Vagina (tissue), 2 donors: ENCODE measurements at regions not wholly inside any gene's neighbourhood (a gene's known extent, or its start where the extent isn't known, plus 50 kb on each side); places are given as distances from the start of the nearest gene placed in this dataset.
"Not testable (repeated sequence)": the region's sequence is repeated elsewhere in the genome, so short reads cannot be mapped to it uniquely, and the experiment has no call there.

Experiments used
- DNase-seq, 2 donors: peaks; one replicate each; pipeline ENCODE4 v3.0.0-alpha.2; 2017; ENCODE audit errors: extremely low spot score in 2 of 2
- H3K27ac ChIP-seq: fragments of 200-600 bp; sonication (generic); one replicate; pipeline ENCODE4 v1.5.1; 2019
- H3K27me3 ChIP-seq: fragments of 200-600 bp; sonication (generic); one replicate; pipeline ENCODE4 v1.5.1; 2019
- H3K36me3 ChIP-seq, 2 donors: fragments of 200-600 bp; sonication (generic); one replicate each; pipeline ENCODE4 v1.5.1; 2017 to 2019
- H3K4me1 ChIP-seq: fragments of 200-600 bp; sonication (generic); one replicate; pipeline ENCODE4 v1.5.1; 2019
- H3K4me3 ChIP-seq, 2 donors: fragments of 200-600 bp; sonication (generic); 1 replicate in 1 of 2; 2 replicates in 1 of 2; pipeline ENCODE4 v1.5.1; 2016 to 2019
- H3K9me3 ChIP-seq: fragments of 200-600 bp; sonication (generic); one replicate; pipeline ENCODE4 v1.5.1; 2019
- CTCF ChIP-seq, 3 experiments: fragments of 450-650 bp in 2 of 3; fragments of 200-600 bp in 1 of 3; sonication (generic) in 1 of 3; IDR thresholded peaks; one replicate each; pipeline ENCODE4 v1.5.1; 2017 to 2019; ENCODE audit warnings: antibody characterized with exemption in 3 of 3, mild to moderate bottlenecking in 2 of 3, moderate library complexity in 2 of 3
- POLR2A ChIP-seq, 2 donors: fragments of 450-650 bp; IDR thresholded peaks; one replicate each; pipeline ENCODE4 v1.6.1; 2017; ENCODE audit warnings: antibody characterized with exemption in 2 of 2, mild to moderate bottlenecking in 2 of 2, moderate library complexity in 2 of 2
- POLR2AphosphoS5 ChIP-seq, 2 donors: sonication (generic); formaldehyde crosslinking; IDR thresholded peaks; one replicate each; pipeline ENCODE4 v1.9.0; 2017; ENCODE audit warnings: antibody characterized with exemption in 2 of 2, mild to moderate bottlenecking in 2 of 2, low read depth in 1 of 2; ENCODE audit not compliant: insufficient read depth in 1 of 2
- intact Hi-C: fragments of 100-400 bp; cut with DNase I; formaldehyde crosslinking; loops from one replicate; pipeline ENCODE4 v1.15.1; 2023

- H3K36me3 ChIP-seq: no peaks in the 10 kb centered on the region
- H3K27ac ChIP-seq: no peak overlapping the region
- H3K9me3 ChIP-seq: no peaks in the 10 kb centered on the region
- intact Hi-C loops: no loop called here
- H3K4me1 ChIP-seq: no peaks in the 10 kb centered on the region
- no peak for DNase-seq
- TF ChIP-seq POLR2AphosphoS5 (IDR thresholded peaks at IDR 0.05; ENCODE audit: insufficient read depth in 1 of 2, low read depth in 1 of 2) (no peak), POLR2A (IDR thresholded peaks at IDR 0.05) (no peak), CTCF (IDR thresholded peaks at IDR 0.05) (no peak)
- no peak overlapping the region for H3K4me3 ChIP-seq
- no peaks in the 10 kb centered on the region for H3K27me3 ChIP-seq
Observed at GRCh38 chr12:33531261-33531660, 91.6 kb upstream of the SYT10 start.

- TF ChIP-seq CTCF (IDR thresholded peaks at IDR 0.05): no peak
- intact Hi-C loops: no loop called here
Observed at GRCh38 chr12:33533527-33533926, 93.9 kb upstream of the SYT10 start.

GRCh38 chr12:33536431-33536830, 96.8 kb upstream of the SYT10 start:
- no peak for DNase-seq
- intact Hi-C loops: no loop called here
- no peak for TF ChIP-seq POLR2A (IDR thresholded peaks at IDR 0.05)
- TF ChIP-seq CTCF (IDR thresholded peaks at IDR 0.05): no peak
- TF ChIP-seq POLR2AphosphoS5 (IDR thresholded peaks at IDR 0.05; ENCODE audit: insufficient read depth in 1 of 2, low read depth in 1 of 2): no peak
- H3K9me3 ChIP-seq: no peaks in the 10 kb centered on the region
- no peak overlapping the region for H3K4me3 ChIP-seq
- no peaks in the 10 kb centered on the region for H3K27me3 ChIP-seq
- no peak overlapping the region for H3K27ac ChIP-seq
- H3K4me1 ChIP-seq: no peaks in the 10 kb centered on the region
- no peaks in the 10 kb centered on the region for H3K36me3 ChIP-seq

More at GRCh38 chr12:33533527-33533926, 93.9 kb upstream of the SYT10 start:
- H3K4me3 ChIP-seq: no peak overlapping the region
- no peak overlapping the region for H3K27ac ChIP-seq
- no peaks in the 10 kb centered on the region for H3K9me3 ChIP-seq
- no peak for DNase-seq
- no peaks in the 10 kb centered on the region for H3K36me3 ChIP-seq
- H3K4me1 ChIP-seq: no peaks in the 10 kb centered on the region
- no peaks in the 10 kb centered on the region for H3K27me3 ChIP-seq

- Histone ChIP-seq H3K9me3 (no peaks in the 10 kb centered on the region), H3K27ac (no peak overlapping the region), H3K36me3 (no peaks in the 10 kb centered on the region), H3K27me3 (no peaks in the 10 kb centered on the region), H3K4me3 (no peak overlapping the region), H3K4me1 (no peaks in the 10 kb centered on the region)
- DNase-seq: no peak
- intact Hi-C loops: no loop called here
- TF ChIP-seq CTCF (IDR thresholded peaks at IDR 0.05) (no peak), POLR2AphosphoS5 (IDR thresholded peaks at IDR 0.05; ENCODE audit: insufficient read depth in 1 of 2, low read depth in 1 of 2) (no peak), POLR2A (IDR thresholded peaks at IDR 0.05) (no peak)
Observed at GRCh38 chr12:33546004-33546403, 106.4 kb upstream of the SYT10 start.

- Histone ChIP-seq H3K27me3 (no peaks in the 10 kb centered on the region), H3K4me1 (no peaks in the 10 kb centered on the region), H3K4me3 (no peak overlapping the region), H3K9me3 (no peaks in the 10 kb centered on the region), H3K27ac (no peak overlapping the region), H3K36me3 (no peaks in the 10 kb centered on the region)
- intact Hi-C loops: no loop called here
- TF ChIP-seq POLR2AphosphoS5 (IDR thresholded peaks at IDR 0.05; ENCODE audit: insufficient read depth in 1 of 2, low read depth in 1 of 2): no peak
- no peak for TF ChIP-seq POLR2A (IDR thresholded peaks at IDR 0.05)
- no peak for TF ChIP-seq CTCF (IDR thresholded peaks at IDR 0.05)
- DNase-seq: no peak
Observed at GRCh38 chr12:33547084-33547483, 107.5 kb upstream of the SYT10 start.

- DNase-seq, H3K4me1 ChIP-seq, intact Hi-C loops: not testable (repeated sequence)
Observed at GRCh38 chr12:33550214-33550613, 110.6 kb upstream of the SYT10 start.

More at GRCh38 chr12:33550214-33550613, 110.6 kb upstream of the SYT10 start:
- H3K9me3 ChIP-seq, H3K27me3 ChIP-seq, H3K27ac ChIP-seq, H3K4me3 ChIP-seq, H3K36me3 ChIP-seq: not testable (repeated sequence)
